ENCODE measurements at regions not wholly inside any gene's neighbourhood (a gene's known extent, or its start where the extent isn't known, plus 50 kb on each side); places are given as distances from the start of the nearest gene placed in this dataset.
"Not testable (repeated sequence)": the region's sequence is repeated elsewhere in the genome, so short reads cannot be mapped to it uniquely, and the experiment has no call there.

DNA sequence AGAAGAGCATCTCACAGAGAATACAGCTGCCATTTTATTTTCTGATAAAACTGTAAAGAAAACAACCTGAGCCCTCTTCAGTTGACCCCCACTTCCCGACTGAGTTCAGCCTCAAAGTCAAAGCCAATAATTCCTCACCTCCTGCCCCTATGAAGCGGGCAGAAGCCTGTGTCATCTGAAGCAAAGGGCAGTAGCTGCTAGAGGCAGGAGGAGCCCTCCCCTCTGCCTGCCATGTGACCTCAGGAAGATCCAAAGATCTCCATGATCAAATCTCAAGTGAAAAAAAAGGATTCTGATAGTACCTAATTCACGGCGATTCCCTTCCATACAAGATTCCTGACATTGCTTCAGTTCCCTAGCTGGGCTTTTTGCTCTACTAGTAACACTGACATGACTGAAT lies 223.1 kb upstream of the CAND1 start:
- H3K36me3 ChIP-seq (ENCODE audit: control insufficient read depth, insufficient read depth, low read length), result no peaks in the 10 kb centered on the region
- no peak overlapping the region for H3K4me3 ChIP-seq (ENCODE audit: low read length)
- no peaks in the 10 kb centered on the region for H3K27me3 ChIP-seq (ENCODE audit: control insufficient read depth, insufficient read depth, low read length)
- WGBS (ENCODE audit: insufficient coverage, insufficient read length), result no CpG with 5 or more reads among the region's 4 CpGs
- H3K9me3 ChIP-seq (ENCODE audit: control insufficient read depth, insufficient read depth, low read length), result no peaks in the 10 kb centered on the region
- H3K4me1 ChIP-seq (ENCODE audit: control insufficient read depth, insufficient read depth, low read length), result peaks cover 4% of the 10 kb centered on the region
- DNase-seq (ENCODE audit: low read depth, low spot score), result no peak
- H3K27ac ChIP-seq (ENCODE audit: low read length), result no peak overlapping the region

DNA sequence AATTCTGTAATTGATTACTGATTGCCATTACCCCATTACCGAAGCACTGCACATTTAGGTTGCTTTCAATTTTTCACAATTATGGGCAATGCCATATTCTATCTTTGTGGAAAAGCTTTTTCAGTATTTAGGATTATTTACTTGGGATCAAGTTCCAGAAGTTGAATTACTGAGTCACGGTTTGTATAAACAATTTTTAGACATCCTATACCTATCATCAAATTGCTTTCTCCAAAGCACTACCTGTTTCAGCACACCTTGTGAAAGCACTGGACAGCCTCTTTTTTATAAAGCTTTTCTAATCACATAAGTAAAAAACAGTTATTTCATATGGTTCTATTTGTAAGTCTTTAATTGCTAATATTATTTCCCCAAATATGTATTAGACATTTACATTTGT lies 221.5 kb upstream of the CAND1 start:
- no peak overlapping the region for H3K27ac ChIP-seq (ENCODE audit: low read length)
- DNase-seq (ENCODE audit: low read depth, low spot score), result no peak

GRCh38 chr12:67048371-67048770 lies 220.8 kb upstream of the CAND1 start:
- no CpG with 5 or more reads among the region's 5 CpGs for WGBS (ENCODE audit: insufficient coverage, insufficient read length)
- Histone ChIP-seq H3K36me3 (ENCODE audit: control insufficient read depth, insufficient read depth, low read length) (no peaks in the 10 kb centered on the region), H3K4me1 (ENCODE audit: control insufficient read depth, insufficient read depth, low read length) (peaks cover 4% of the 10 kb centered on the region), H3K9me3 (ENCODE audit: control insufficient read depth, insufficient read depth, low read length) (no peaks in the 10 kb centered on the region), H3K27me3 (ENCODE audit: control insufficient read depth, insufficient read depth, low read length) (no peaks in the 10 kb centered on the region), H3K4me3 (ENCODE audit: low read length) (no peak overlapping the region), H3K27ac (ENCODE audit: low read length) (no peak overlapping the region)
- no peak for DNase-seq (ENCODE audit: low read depth, low spot score)

More for the DNA sequence above, 221.5 kb upstream of the CAND1 start:
- no CpG with 5 or more reads among the region's 2 CpGs for WGBS (ENCODE audit: insufficient coverage, insufficient read length)
- Histone ChIP-seq H3K27me3 (ENCODE audit: control insufficient read depth, insufficient read depth, low read length) (no peaks in the 10 kb centered on the region), H3K4me1 (ENCODE audit: control insufficient read depth, insufficient read depth, low read length) (peaks cover 4% of the 10 kb centered on the region), H3K9me3 (ENCODE audit: control insufficient read depth, insufficient read depth, low read length) (no peaks in the 10 kb centered on the region), H3K36me3 (ENCODE audit: control insufficient read depth, insufficient read depth, low read length) (no peaks in the 10 kb centered on the region), H3K4me3 (ENCODE audit: low read length) (no peak overlapping the region)

DNA sequence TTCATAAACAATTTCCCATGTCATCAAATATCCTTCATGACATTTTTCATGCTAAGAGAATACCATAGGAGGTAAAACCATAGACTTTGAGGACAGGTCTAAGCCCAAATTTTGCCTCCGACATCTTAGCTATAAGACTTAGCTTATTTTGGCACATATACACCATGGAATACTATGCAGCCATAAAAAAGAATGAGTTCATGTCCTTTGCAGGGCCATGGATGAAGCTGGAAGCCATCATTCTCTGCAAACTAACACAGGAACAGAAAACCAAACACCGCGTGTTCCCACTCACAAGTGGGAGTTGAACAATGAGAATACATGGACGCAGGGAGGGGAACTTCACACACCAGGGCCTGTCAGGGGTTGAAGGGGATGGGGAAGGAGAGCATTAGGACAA lies 220.0 kb upstream of the CAND1 start:
- DNase-seq (ENCODE audit: low read depth, low spot score); H3K4me1 ChIP-seq (ENCODE audit: control insufficient read depth, insufficient read depth, low read length); H3K36me3 ChIP-seq (ENCODE audit: control insufficient read depth, insufficient read depth, low read length); H3K27ac ChIP-seq (ENCODE audit: low read length); H3K27me3 ChIP-seq (ENCODE audit: control insufficient read depth, insufficient read depth, low read length); H3K9me3 ChIP-seq (ENCODE audit: control insufficient read depth, insufficient read depth, low read length); H3K4me3 ChIP-seq (ENCODE audit: low read length): not testable (repeated sequence)
- WGBS (ENCODE audit: insufficient coverage, insufficient read length), result no CpG with 5 or more reads among the region's 4 CpGs

GRCh38 chr12:67052981-67053380 lies 216.2 kb upstream of the CAND1 start:
- no peak for DNase-seq (ENCODE audit: low read depth, low spot score)
- Histone ChIP-seq H3K27ac (ENCODE audit: low read length) (no peak overlapping the region), H3K27me3 (ENCODE audit: control insufficient read depth, insufficient read depth, low read length) (no peaks in the 10 kb centered on the region), H3K4me3 (ENCODE audit: low read length) (no peak overlapping the region), H3K4me1 (ENCODE audit: control insufficient read depth, insufficient read depth, low read length) (no peaks in the 10 kb centered on the region), H3K36me3 (ENCODE audit: control insufficient read depth, insufficient read depth, low read length) (no peaks in the 10 kb centered on the region), H3K9me3 (ENCODE audit: control insufficient read depth, insufficient read depth, low read length) (no peaks in the 10 kb centered on the region)

DNA sequence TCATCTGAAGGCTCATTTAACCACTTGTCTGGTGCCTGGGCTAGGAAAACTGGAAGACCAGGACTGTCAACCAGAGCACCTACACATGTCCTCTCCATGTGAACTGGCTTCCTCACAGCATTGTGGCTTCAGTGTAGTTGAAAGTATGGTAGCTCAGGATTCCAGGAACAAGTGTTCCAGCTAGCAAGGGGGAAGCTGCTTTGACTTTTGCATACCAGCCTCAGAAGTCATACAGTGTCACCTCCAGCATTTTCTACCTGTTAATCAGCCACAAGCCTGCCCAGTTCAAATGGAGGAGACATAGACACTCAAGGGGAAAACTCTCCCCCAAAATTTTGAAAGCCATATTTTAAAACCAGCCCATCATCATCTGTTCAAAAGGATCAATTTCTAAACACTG lies 212.8 kb upstream of the CAND1 start:
- no peak overlapping the region for H3K4me3 ChIP-seq (ENCODE audit: low read length)
- DNase-seq (ENCODE audit: low read depth, low spot score), result no peak

GRCh38 chr12:67057072-67057471 lies 212.1 kb upstream of the CAND1 start:
- no peak for DNase-seq (ENCODE audit: low read depth, low spot score)
- H3K27me3 ChIP-seq (ENCODE audit: control insufficient read depth, insufficient read depth, low read length), result no peaks in the 10 kb centered on the region

More for the DNA sequence above, 212.8 kb upstream of the CAND1 start:
- no peak overlapping the region for H3K27ac ChIP-seq (ENCODE audit: low read length)
- no peaks in the 10 kb centered on the region for H3K4me1 ChIP-seq (ENCODE audit: control insufficient read depth, insufficient read depth, low read length)
- no peaks in the 10 kb centered on the region for H3K27me3 ChIP-seq (ENCODE audit: control insufficient read depth, insufficient read depth, low read length)
- H3K36me3 ChIP-seq (ENCODE audit: control insufficient read depth, insufficient read depth, low read length), result no peaks in the 10 kb centered on the region
- H3K9me3 ChIP-seq (ENCODE audit: control insufficient read depth, insufficient read depth, low read length), result no peaks in the 10 kb centered on the region

GRCh38 chr12:67062193-67062592 lies 207.0 kb upstream of the CAND1 start:
- Histone ChIP-seq H3K36me3 (ENCODE audit: control insufficient read depth, insufficient read depth, low read length) (no peaks in the 10 kb centered on the region), H3K27me3 (ENCODE audit: control insufficient read depth, insufficient read depth, low read length) (no peaks in the 10 kb centered on the region), H3K4me1 (ENCODE audit: control insufficient read depth, insufficient read depth, low read length) (no peaks in the 10 kb centered on the region), H3K27ac (ENCODE audit: low read length) (no peak overlapping the region), H3K4me3 (ENCODE audit: low read length) (no peak overlapping the region), H3K9me3 (ENCODE audit: control insufficient read depth, insufficient read depth, low read length) (no peaks in the 10 kb centered on the region)
- no peak for DNase-seq (ENCODE audit: low read depth, low spot score)
- no CpG with 5 or more reads among the region's 2 CpGs for WGBS (ENCODE audit: insufficient coverage, insufficient read length)

More at GRCh38 chr12:67057072-67057471, 212.1 kb upstream of the CAND1 start:
- Histone ChIP-seq H3K36me3 (ENCODE audit: control insufficient read depth, insufficient read depth, low read length) (no peaks in the 10 kb centered on the region), H3K9me3 (ENCODE audit: control insufficient read depth, insufficient read depth, low read length) (no peaks in the 10 kb centered on the region), H3K4me1 (ENCODE audit: control insufficient read depth, insufficient read depth, low read length) (no peaks in the 10 kb centered on the region), H3K27ac (ENCODE audit: low read length) (no peak overlapping the region), H3K4me3 (ENCODE audit: low read length) (no peak overlapping the region)
- no CpG with 5 or more reads among the region's 5 CpGs for WGBS (ENCODE audit: insufficient coverage, insufficient read length)

- DNase-seq (ENCODE audit: low read depth, low spot score), result no peak
- H3K27me3 ChIP-seq (ENCODE audit: control insufficient read depth, insufficient read depth, low read length), result no peaks in the 10 kb centered on the region; the same call in 1 of the 2 replicates
- WGBS (ENCODE audit: insufficient coverage, insufficient read length), result no CpG with 5 or more reads among the region's 12 CpGs
Observed at GRCh38 chr12:67067453-67068203, 201.5 kb upstream of the CAND1 start.

GRCh38 chr12:67068204-67068731 lies 200.9 kb upstream of the CAND1 start:
- no peaks in the 10 kb centered on the region for H3K36me3 ChIP-seq (ENCODE audit: control insufficient read depth, insufficient read depth, low read length)
- no peak for DNase-seq (ENCODE audit: low read depth, low spot score)
- no peaks in the 10 kb centered on the region for H3K9me3 ChIP-seq (ENCODE audit: control insufficient read depth, insufficient read depth, low read length)
- no CpG with 5 or more reads among the region's 20 CpGs for WGBS (ENCODE audit: insufficient coverage, insufficient read length)
- no peaks in the 10 kb centered on the region; the same call in 1 of the 2 replicates for H3K27me3 ChIP-seq (ENCODE audit: control insufficient read depth, insufficient read depth, low read length)
- H3K27ac ChIP-seq (ENCODE audit: low read length), result no peak overlapping the region
- peaks cover 2% of the 10 kb centered on the region; the same call in 1 of the 2 replicates for H3K4me1 ChIP-seq (ENCODE audit: control insufficient read depth, insufficient read depth, low read length)
- H3K4me3 ChIP-seq (ENCODE audit: low read length), result peak overlapping the region; percentile 83; the same call in 1 of the 2 replicates

More at GRCh38 chr12:67067453-67068203, 201.5 kb upstream of the CAND1 start:
- Histone ChIP-seq H3K36me3 (ENCODE audit: control insufficient read depth, insufficient read depth, low read length) (no peaks in the 10 kb centered on the region), H3K9me3 (ENCODE audit: control insufficient read depth, insufficient read depth, low read length) (no peaks in the 10 kb centered on the region), H3K4me1 (ENCODE audit: control insufficient read depth, insufficient read depth, low read length) (peaks cover 2% of the 10 kb centered on the region; the same call in 1 of the 2 replicates), H3K4me3 (ENCODE audit: low read length) (peak overlapping the region; percentile 83; the same call in 1 of the 2 replicates), H3K27ac (ENCODE audit: low read length) (no peak overlapping the region)
